Activated CD4-positive, alpha-beta T cell treated with anti-CD3 and anti-CD28 coated beads, Interleukin-2, amount 10 ng/mL, durations not matched to agents 7 days and 5 days (primary cell): ENCODE measurements at regions not wholly inside any gene's neighbourhood (a gene's known extent, or its start where the extent isn't known, plus 50 kb on each side); places are given as distances from the start of the nearest gene placed in this dataset.

Experiments used
- CTCF ChIA-PET: fragments of 350-600 bp; sonication (Branson Sonifier 250); formaldehyde crosslinking; loops from one replicate; lab custom pipeline; 2021; ENCODE audit warnings: antibody characterized with exemption; lab: Charles Lee
- POLR2A ChIA-PET: fragments of 350-600 bp; sonication (Branson Sonifier 250); formaldehyde crosslinking; loops from one replicate; lab custom pipeline; 2021; ENCODE audit warnings: antibody characterized with exemption; lab: Charles Lee
- DNase-seq: peaks from one replicate; pipeline ENCODE4 v3.0.0-alpha.2; 2020
- H3K27ac Mint-ChIP-seq: one replicate; pipeline ENCODE4 v1.8.0; 2021; ENCODE audit warnings: mild to moderate bottlenecking, moderate library complexity, mixed read lengths
- H3K27me3 Mint-ChIP-seq: one replicate; pipeline ENCODE4 v1.8.0; 2021; ENCODE audit warnings: mixed read lengths
- H3K36me3 Mint-ChIP-seq: one replicate; pipeline ENCODE4 v1.8.0; 2021; ENCODE audit warnings: low read depth, mixed read lengths
- H3K4me1 Mint-ChIP-seq: one replicate; pipeline ENCODE4 v1.8.0; 2021; ENCODE audit warnings: mixed read lengths
- H3K4me3 Mint-ChIP-seq: one replicate; pipeline ENCODE4 v1.8.0; 2021; ENCODE audit warnings: mild to moderate bottlenecking, moderate library complexity, mixed read lengths
- H3K9me3 Mint-ChIP-seq: one replicate; pipeline ENCODE4 v1.8.0; 2021; ENCODE audit warnings: mixed read lengths

DNA sequence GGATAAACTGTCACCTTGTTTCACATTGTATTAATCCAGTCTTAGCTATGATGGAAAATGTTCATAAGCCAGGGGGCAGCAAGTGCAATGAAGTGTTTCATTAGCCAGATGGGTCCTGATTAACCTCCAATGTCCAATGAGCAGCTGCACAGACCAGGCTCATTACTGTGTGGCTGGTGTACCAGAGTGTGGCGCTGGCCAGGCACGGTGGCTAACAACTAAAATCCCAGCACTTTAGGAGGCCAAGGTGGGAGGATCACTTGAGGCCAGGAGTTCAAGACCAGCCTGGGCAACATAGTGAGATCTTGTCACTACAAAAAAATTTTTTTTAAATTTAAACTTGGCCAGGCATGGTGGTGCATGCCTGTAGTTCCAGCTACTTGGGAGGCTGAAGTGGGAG is 201.7 kb upstream of the FOXQ1 start:
- Mint-ChIP-seq H3K4me3 (no peak overlapping the region), H3K27ac (no peak overlapping the region), H3K4me1 (no peaks in the 10 kb centered on the region), H3K27me3 (peaks cover 8% of the 10 kb centered on the region), H3K9me3 (no peaks in the 10 kb centered on the region), H3K36me3 (no peaks in the 10 kb centered on the region)
- ChIA-PET CTCF (no interaction called here), POLR2A (no interaction called here)
- no peak for DNase-seq

DNA sequence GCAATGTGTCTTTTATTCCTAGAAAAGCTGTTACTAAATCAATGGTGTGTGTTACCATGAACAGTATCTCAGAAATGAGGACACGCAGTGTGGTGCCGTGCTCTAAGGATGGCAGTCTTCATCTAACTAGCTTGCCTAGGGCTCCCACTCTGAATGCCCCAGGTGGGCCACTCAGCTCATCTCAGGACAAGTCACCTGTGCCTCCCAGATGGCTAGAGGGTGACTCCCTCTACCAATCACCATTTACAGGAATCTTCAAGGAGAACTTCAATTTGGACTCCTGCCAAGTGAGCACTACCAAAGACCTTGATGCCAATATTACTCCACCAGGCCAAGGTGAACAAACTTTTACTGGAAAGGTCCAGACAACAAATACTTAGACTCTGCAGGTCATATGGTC is 202.8 kb upstream of the FOXQ1 start:
- H3K9me3 Mint-ChIP-seq, result no peaks in the 10 kb centered on the region
- no peaks in the 10 kb centered on the region for H3K4me1 Mint-ChIP-seq
- DNase-seq, result no peak
- H3K27me3 Mint-ChIP-seq, result peaks cover 5% of the 10 kb centered on the region
- no peaks in the 10 kb centered on the region for H3K36me3 Mint-ChIP-seq
- CTCF ChIA-PET, result no interaction called here
- POLR2A ChIA-PET, result no interaction called here
- H3K4me3 Mint-ChIP-seq, result no peak overlapping the region
- no peak overlapping the region for H3K27ac Mint-ChIP-seq

DNA sequence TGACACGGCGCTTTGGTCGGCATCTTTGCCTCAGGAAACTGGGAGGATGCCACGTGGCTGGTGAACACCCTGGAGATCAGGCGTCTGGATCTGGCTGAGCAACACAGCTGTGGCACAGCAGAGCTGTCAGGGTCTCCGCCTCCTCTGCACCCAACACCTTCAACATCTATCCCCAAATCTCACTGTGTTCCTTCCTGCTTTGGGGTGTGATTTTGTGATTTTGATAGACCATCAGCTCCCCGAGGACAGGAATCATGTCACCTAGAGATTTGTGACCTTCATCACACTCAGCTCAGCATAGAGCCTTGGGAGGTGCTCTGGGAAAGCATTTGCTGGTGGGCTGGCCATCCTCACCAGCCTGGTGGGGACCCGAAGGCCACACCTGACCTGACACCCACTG is 203.7 kb upstream of the FOXQ1 start:
- no peak for DNase-seq
- ChIA-PET CTCF (no interaction called here), POLR2A (no interaction called here)
- no peak overlapping the region for H3K27ac Mint-ChIP-seq
- H3K36me3 Mint-ChIP-seq, result no peaks in the 10 kb centered on the region
- H3K4me1 Mint-ChIP-seq, result no peaks in the 10 kb centered on the region
- peaks cover 5% of the 10 kb centered on the region for H3K27me3 Mint-ChIP-seq
- H3K9me3 Mint-ChIP-seq, result no peaks in the 10 kb centered on the region
- no peak overlapping the region for H3K4me3 Mint-ChIP-seq

DNA sequence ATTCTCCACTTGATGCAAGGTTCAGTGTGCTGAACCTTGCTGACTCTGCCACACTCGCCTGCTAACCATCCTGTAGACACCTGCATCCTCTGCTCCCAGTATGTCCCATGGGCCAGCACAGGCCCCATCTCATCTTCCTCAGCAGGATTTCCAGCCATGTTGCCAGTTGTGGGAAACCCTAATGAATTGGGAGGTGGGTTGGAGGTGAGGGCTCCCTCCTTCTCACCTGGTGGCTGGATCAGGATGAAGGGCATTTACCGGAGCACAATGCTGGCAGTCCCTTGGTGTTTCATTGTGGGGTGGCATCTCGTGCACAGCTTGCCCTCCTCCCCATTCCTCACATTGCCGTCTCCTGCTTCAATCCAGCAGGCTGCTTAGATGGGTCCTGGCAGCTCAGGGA is 204.3 kb upstream of the FOXQ1 start:
- Mint-ChIP-seq H3K4me1 (no peaks in the 10 kb centered on the region), H3K4me3 (no peak overlapping the region), H3K36me3 (no peaks in the 10 kb centered on the region), H3K9me3 (no peaks in the 10 kb centered on the region), H3K27me3 (peaks cover 5% of the 10 kb centered on the region), H3K27ac (no peak overlapping the region)
- no peak for DNase-seq
- CTCF ChIA-PET, result no interaction called here
- POLR2A ChIA-PET, result no interaction called here

DNA sequence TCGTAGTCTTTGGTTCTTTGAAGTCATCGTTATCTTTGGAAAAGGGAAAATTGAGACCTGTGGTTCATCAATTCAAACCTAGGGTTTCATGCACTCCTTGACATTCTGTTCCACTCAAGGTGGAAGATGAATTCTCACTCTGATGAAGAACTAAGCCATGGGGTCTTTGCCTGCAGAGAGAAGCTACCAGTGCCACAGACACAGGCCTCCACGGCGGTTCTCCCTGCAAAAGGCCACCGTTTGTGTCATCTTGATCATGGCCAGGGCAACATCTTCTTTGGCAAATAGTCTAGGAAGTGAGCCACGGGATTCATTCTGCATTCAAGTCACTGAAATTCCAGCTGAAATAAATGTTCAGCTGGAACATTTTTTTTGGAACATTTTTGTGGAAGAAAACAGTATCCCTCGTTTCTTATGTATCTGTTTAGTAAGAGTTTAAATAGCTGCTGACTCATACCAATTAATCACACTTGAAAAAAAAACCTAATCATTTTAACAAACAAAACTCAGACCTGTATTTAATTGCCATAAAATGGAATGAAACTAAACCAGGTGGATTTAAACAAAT is 206.0 kb upstream of the FOXQ1 start:
- CTCF ChIA-PET, result no interaction called here
- H3K27me3 Mint-ChIP-seq, result peaks cover 1% of the 10 kb centered on the region
- no peaks in the 10 kb centered on the region for H3K36me3 Mint-ChIP-seq
- no peak for DNase-seq
- no peak overlapping the region for H3K4me3 Mint-ChIP-seq
- POLR2A ChIA-PET, result no interaction called here
- H3K4me1 Mint-ChIP-seq, result no peaks in the 10 kb centered on the region
- no peaks in the 10 kb centered on the region for H3K9me3 Mint-ChIP-seq
- H3K27ac Mint-ChIP-seq, result no peak overlapping the region

DNA sequence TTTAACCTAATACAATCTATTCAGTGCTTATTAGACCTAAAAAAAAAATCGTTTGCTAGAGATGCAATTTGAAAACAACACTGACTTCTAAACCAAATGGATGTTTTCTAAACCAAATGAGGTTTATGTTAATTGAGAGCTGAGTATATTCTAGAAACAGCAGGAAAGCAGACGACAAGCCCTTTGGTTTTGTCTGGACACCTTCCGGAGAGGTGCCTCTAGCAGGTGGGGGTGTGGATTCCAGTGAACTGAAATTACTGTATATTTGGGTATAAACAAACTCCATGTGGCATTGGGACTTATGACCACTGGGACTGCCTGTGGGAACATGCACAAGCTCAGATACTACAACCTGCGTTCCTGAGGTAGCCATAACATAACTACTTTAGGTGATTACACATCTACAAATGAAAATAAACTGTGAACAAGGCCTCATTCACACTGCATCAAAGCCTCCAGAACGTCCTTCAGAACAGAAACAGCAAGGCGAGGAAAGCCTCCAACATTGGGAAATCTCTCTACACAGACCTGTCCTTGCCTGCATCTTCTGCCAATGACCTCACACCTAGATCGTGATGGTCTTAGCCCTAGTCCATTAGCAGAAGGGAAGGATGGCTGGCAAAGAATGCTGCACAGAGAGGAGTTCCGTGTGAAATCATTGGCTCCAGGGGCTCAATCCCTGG is 206.8 kb upstream of the FOXQ1 start:
- ChIA-PET POLR2A (no interaction called here), CTCF (no interaction called here)

DNA sequence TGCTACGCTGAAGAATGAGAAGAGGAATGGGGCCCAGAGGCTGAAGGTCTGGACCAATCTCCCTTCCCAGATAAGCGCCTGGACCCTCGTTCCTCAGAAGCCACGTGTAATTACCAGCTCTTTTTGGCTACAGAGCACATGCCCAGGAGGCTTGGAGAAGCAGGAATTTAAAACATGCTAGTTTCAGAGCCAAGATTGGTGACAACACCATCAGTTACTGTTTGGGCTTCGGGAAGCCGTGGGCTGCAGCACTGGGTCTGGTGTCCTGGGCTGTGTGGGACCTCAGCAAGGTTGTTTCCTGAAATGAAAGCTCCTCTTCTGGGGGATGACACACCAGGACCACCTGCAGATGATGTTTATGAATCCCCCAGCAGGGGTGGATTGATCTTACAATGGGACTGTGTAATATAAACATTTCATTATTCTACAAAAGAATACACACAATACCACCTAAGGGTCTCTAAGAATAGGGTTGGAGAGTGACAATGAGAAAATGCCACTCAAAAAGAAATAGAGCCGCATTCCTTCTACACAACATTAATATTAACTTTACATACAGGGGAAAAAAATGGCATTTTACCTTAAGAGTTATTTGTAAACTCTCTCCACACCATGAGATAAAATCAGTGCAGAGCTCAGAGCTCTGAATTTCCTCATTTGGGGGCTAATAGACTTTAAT is 207.8 kb upstream of the FOXQ1 start:
- Mint-ChIP-seq H3K27ac (no peak overlapping the region), H3K36me3 (no peaks in the 10 kb centered on the region), H3K9me3 (no peaks in the 10 kb centered on the region), H3K4me3 (no peak overlapping the region), H3K27me3 (peaks cover 2% of the 10 kb centered on the region), H3K4me1 (no peaks in the 10 kb centered on the region)
- ChIA-PET CTCF (no interaction called here), POLR2A (no interaction called here)
- no peak for DNase-seq

More for the DNA sequence above, 206.8 kb upstream of the FOXQ1 start:
- Mint-ChIP-seq H3K36me3 (no peaks in the 10 kb centered on the region), H3K4me3 (no peak overlapping the region), H3K27ac (no peak overlapping the region), H3K27me3 (peaks cover 1% of the 10 kb centered on the region), H3K9me3 (no peaks in the 10 kb centered on the region), H3K4me1 (no peaks in the 10 kb centered on the region)
- no peak for DNase-seq

DNA sequence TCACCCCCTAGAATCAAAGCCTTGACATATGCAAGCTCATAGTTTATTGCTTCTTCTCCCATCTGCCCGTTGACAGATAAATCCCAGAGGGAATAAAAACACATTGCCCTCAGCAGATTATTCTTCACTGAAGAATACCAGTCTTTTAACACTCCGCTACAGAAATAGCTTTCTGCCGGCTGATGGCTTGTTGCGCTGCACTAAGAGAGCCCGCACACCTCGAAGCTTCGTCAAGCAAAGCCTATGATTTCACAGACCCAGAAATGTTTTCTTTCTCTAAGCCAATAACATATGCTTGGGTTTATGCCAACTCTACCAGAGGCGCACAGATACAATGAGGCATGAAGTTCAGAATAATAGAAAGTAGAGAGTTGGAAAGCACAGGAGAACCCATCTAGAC is 208.9 kb upstream of the FOXQ1 start:
- Mint-ChIP-seq H3K4me1 (no peaks in the 10 kb centered on the region), H3K9me3 (no peaks in the 10 kb centered on the region), H3K4me3 (no peak overlapping the region), H3K36me3 (no peaks in the 10 kb centered on the region), H3K27me3 (peaks cover 5% of the 10 kb centered on the region), H3K27ac (no peak overlapping the region)
- POLR2A ChIA-PET, result no interaction called here
- CTCF ChIA-PET, result no interaction called here
- DNase-seq, result no peak

DNA sequence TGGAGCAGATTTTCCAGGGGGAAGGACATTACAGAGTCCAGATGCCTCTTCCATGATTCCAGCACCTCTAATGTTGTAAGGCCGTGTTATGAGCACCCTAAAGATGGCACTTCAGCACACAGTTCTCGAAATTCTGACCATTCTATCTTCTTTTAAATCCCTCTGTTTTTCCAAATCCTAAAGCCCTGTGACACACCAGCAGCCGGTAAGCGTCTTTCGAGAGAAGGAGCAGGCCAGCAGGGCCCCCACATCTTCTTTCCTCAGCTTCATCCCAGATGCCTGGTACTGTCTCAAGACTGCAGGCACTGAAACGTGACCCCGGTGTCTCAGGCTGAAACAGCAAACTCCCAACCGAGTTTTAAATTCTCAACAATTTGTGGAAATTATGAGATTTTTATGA is 211.6 kb upstream of the FOXQ1 start:
- ChIA-PET POLR2A (no interaction called here), CTCF (no interaction called here)
- no peak overlapping the region for H3K4me3 Mint-ChIP-seq
- no peaks in the 10 kb centered on the region for H3K4me1 Mint-ChIP-seq
- no peaks in the 10 kb centered on the region for H3K36me3 Mint-ChIP-seq
- DNase-seq, result no peak
- peaks cover 4% of the 10 kb centered on the region for H3K9me3 Mint-ChIP-seq
- no peak overlapping the region for H3K27ac Mint-ChIP-seq
- peaks cover 6% of the 10 kb centered on the region for H3K27me3 Mint-ChIP-seq

DNA sequence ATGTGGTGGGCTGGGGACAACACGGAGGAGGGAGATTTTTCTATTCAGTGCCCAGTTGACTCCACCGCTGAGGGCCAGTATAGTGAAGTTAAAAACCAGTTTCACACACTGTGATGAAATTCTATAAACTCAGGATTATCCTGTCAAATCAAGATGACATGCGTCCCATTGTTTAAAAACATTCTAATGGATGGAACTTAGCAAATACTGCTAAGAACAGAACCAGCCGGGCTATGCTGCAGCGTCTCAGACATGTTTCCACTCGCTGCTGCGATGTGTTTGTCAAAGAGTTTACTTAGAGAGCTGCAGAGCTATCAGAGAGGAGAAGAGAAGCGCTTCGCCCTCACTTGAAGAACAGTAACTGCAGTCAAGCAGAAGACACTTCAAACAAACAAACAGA is 212.6 kb upstream of the FOXQ1 start:
- Mint-ChIP-seq H3K4me1 (no peaks in the 10 kb centered on the region), H3K4me3 (no peak overlapping the region), H3K36me3 (no peaks in the 10 kb centered on the region), H3K9me3 (peaks cover 4% of the 10 kb centered on the region), H3K27me3 (peaks cover 6% of the 10 kb centered on the region), H3K27ac (no peak overlapping the region)
- CTCF ChIA-PET, result interaction anchor here (0.8 kb wide), 1 partner anchor 13 kb away, joined by 3 read pairs; no protein-coding TSS in a partner anchor
- no peak for DNase-seq
- POLR2A ChIA-PET, result no interaction called here

DNA sequence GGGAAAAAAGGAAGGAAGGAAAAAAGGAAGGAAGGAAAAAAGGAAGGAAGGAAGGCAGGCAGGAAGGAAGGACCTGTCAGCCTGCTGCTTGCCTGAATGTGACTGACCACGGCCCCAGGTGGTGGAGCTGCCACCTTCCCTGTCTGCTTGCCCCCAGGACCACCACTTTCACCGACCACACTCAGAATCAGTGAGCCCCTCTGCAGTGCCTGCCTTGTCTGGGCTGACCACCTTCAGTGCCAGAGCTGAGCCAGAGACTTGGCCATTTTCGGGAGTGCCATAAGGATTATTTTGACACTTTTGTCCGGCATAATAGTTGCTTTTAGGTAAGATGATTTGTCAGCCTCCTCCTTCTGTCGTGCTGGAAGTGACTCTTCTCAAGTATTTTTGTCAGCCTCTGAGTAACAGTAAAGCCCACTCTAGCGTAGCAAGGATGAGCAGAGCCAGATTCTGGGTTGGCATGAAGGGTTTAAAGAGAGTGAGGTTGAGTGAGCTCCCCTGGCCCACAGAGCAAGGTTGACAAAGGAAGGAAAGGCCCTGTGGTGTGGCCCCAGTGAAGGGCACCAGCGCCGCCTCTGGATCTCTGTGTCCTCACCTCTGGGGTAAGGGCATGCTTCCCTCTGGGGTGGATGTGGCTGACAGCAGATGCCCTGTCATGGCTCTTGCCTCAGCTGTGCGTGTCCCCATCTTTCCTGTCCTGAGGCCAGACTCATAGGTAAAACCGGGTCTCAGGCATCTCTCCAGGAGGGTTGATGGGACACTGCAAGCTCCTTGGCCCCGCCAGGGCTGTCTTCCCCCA is 214.7 kb upstream of the FOXQ1 start:
- H3K9me3 Mint-ChIP-seq, result peaks cover 4% of the 10 kb centered on the region
- DNase-seq, result no peak
- ChIA-PET CTCF (no interaction called here), POLR2A (no interaction called here)
- H3K36me3 Mint-ChIP-seq, result no peaks in the 10 kb centered on the region
- H3K4me1 Mint-ChIP-seq, result no peaks in the 10 kb centered on the region
- H3K4me3 Mint-ChIP-seq, result no peak overlapping the region
- no peak overlapping the region for H3K27ac Mint-ChIP-seq
- peaks cover 6% of the 10 kb centered on the region for H3K27me3 Mint-ChIP-seq

DNA sequence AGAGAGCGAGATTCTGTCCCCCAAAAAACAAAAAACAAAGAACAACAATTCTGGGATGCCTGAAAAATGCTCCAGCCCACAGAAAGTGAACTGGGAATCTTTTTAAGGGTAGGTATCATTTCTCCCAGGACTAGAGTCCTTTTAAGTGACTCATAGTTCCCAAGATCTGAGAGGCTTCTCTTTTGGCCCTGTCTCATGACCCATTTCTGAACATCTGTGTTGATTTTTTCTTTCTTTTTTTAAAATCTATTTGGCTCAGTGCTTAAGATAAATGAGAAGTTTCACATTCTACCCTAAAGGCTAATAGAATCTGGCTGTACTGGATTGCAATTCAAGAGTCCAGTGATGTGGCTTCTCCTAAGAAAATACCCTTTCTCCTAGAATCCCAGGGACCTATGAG is 217.6 kb upstream of the FOXQ1 start:
- POLR2A ChIA-PET, result no interaction called here
- no peak for DNase-seq
- H3K27me3 Mint-ChIP-seq, result peaks cover 7% of the 10 kb centered on the region
- peaks cover 4% of the 10 kb centered on the region for H3K9me3 Mint-ChIP-seq
- no peak overlapping the region for H3K4me3 Mint-ChIP-seq
- H3K4me1 Mint-ChIP-seq, result no peaks in the 10 kb centered on the region
- H3K27ac Mint-ChIP-seq, result no peak overlapping the region
- no peaks in the 10 kb centered on the region for H3K36me3 Mint-ChIP-seq
- CTCF ChIA-PET, result no interaction called here

DNA sequence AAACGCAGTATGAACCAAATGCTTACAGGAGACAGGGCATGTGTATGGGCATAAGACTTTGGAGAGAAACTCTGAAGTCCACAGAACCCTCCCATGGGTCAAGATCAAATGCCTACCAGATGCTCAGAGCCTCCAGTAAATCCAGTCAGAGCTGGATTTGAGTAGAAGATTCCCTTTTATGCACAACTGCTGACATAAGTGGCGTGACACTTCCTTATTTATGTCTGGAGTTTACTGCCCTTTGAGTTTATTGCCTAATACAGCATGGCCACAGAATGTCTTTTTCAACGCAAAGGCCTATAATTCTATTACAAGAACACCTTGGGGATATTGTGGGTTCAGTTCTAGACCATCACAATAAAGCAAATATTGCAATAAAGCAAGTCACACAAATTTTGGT is 220.0 kb upstream of the FOXQ1 start:
- ChIA-PET CTCF (no interaction called here), POLR2A (no interaction called here)
- DNase-seq, result no peak
- Mint-ChIP-seq H3K27me3 (peaks cover 11% of the 10 kb centered on the region), H3K36me3 (no peaks in the 10 kb centered on the region), H3K27ac (no peak overlapping the region), H3K9me3 (peaks cover 4% of the 10 kb centered on the region), H3K4me3 (no peak overlapping the region), H3K4me1 (no peaks in the 10 kb centered on the region)
